NOMO-1 treated with DMSO at 0.1 percent for 48 hours (cell line): ENCODE measurements at regions not wholly inside any gene's neighbourhood (a gene's known extent, or its start where the extent isn't known, plus 50 kb on each side); places are given as distances from the start of the nearest gene placed in this dataset.

ENCODE experiments used
- DNase-seq: peaks from one replicate; lab custom pipeline; 2025; ENCODE audit not compliant: unreplicated experiment; lab: John Stamatoyannopoulos, UW

- DNase-seq = no peak
Measured at GRCh38 chr2:160941290-160941846, 218.9 kb upstream of the TANK start.

GRCh38 chr2:160942476-160943142, 217.6 kb upstream of the TANK start:
- no peak for DNase-seq

- DNase-seq = no peak
Measured at GRCh38 chr2:160943414-160943813, 216.8 kb upstream of the TANK start.

GRCh38 chr2:160952464-160953254, 207.6 kb upstream of the TANK start:
- no peak for DNase-seq

- DNase-seq = no peak
Measured at GRCh38 chr2:160955578-160955977, 204.7 kb upstream of the TANK start.

- DNase-seq = no peak
Measured at GRCh38 chr2:160956243-160956802, 203.9 kb upstream of the TANK start.

GRCh38 chr2:160963957-160964356, 196.3 kb upstream of the TANK start:
- DNase-seq = no peak

GRCh38 chr2:160967523-160967922, 192.7 kb upstream of the TANK start:
- DNase-seq = no peak

GRCh38 chr2:160968183-160968582, 192.0 kb upstream of the TANK start:
- DNase-seq = no peak

- peak; percentile 56 for DNase-seq
Measured at GRCh38 chr2:160970052-160970965, 189.9 kb upstream of the TANK start.

- no peak for DNase-seq
Measured at GRCh38 chr2:160973991-160974390, 186.2 kb upstream of the TANK start.

- DNase-seq = no peak
Measured at GRCh38 chr2:160974803-160975202, 185.4 kb upstream of the TANK start.

GRCh38 chr2:160976797-160977196, 183.4 kb upstream of the TANK start:
- DNase-seq = no peak

- no peak for DNase-seq
Measured at GRCh38 chr2:160977376-160977775, 182.9 kb upstream of the TANK start.

- no peak for DNase-seq
Measured at GRCh38 chr2:160977854-160978253, 182.4 kb upstream of the TANK start.

GRCh38 chr2:160984426-160985077, 175.7 kb upstream of the TANK start:
- no peak for DNase-seq

GRCh38 chr2:160989778-160990177, 170.4 kb upstream of the TANK start:
- no peak for DNase-seq

- DNase-seq = no peak
Measured at GRCh38 chr2:160993654-160994061, 166.6 kb upstream of the TANK start.

GRCh38 chr2:160994141-160995002, 165.9 kb upstream of the TANK start:
- peak; percentile 72 for DNase-seq
